ENCODE measurements at regions not wholly inside any gene's neighbourhood (a gene's known extent, or its start where the extent isn't known, plus 50 kb on each side); places are given as distances from the start of the nearest gene placed in this dataset.
"Not testable (repeated sequence)": the region's sequence is repeated elsewhere in the genome, so short reads cannot be mapped to it uniquely, and the experiment has no call there.

GRCh38 chr2:209253544-209253943, 170.3 kb upstream of the MAP2 start:
- Histone ChIP-seq H3K9me3 (ENCODE audit: control insufficient read depth, insufficient read depth, low read depth, low read length) (no peaks in the 10 kb centered on the region), H3K79me2 (ENCODE audit: control insufficient read depth, insufficient read depth, low read length) (no peaks in the 10 kb centered on the region), H3K4me2 (ENCODE audit: extremely low read depth, insufficient read depth, low read length) (no peak overlapping the region), H3K36me3 (ENCODE audit: control insufficient read depth, insufficient read depth, low read length) (no peaks in the 10 kb centered on the region), H3K4me1 (ENCODE audit: control insufficient read depth, extremely low read depth, insufficient read depth, low read length) (no peaks in the 10 kb centered on the region), H3K4me3 (replicated peaks in 1 of 4; ENCODE audit: control extremely low read depth in 1 of 4, insufficient read depth in 1 of 4, low read depth in 3 of 4, low read length in 4 of 4) (no peak overlapping the region), H2AFZ (ENCODE audit: low read length) (no peak overlapping the region), H3K9ac (ENCODE audit: insufficient read depth, low read length) (no peak overlapping the region), H3K27ac (ENCODE audit: insufficient read depth, low read length) (no peak overlapping the region), H3K27me3 (ENCODE audit: control insufficient read depth, insufficient read depth, low read length) (no peaks in the 10 kb centered on the region), H4K20me1 (ENCODE audit: control insufficient read depth, extremely low read depth, insufficient read depth, low read length) (no peaks in the 10 kb centered on the region)
- TF ChIP-seq EZH2 (IDR thresholded peaks at IDR 0.05; ENCODE audit: low read length, missing control alignments) (no peak), CTCF (conservative IDR thresholded peaks at IDR 0.05 in 1 of 2, IDR thresholded peaks at IDR 0.05 in 1 of 2; ENCODE audit: low read depth in 1 of 2, low read length in 2 of 2) (no peak)
- DNase-seq (ENCODE audit: low read depth in 2 of 2) = no peak

- DNase-seq (ENCODE audit: low read depth in 2 of 2) = no peak
- H3K4me1 ChIP-seq (ENCODE audit: control insufficient read depth, extremely low read depth, insufficient read depth, low read length) = no peaks in the 10 kb centered on the region
- no peak overlapping the region for H3K9ac ChIP-seq (ENCODE audit: insufficient read depth, low read length)
- no peak overlapping the region for H2AFZ ChIP-seq (ENCODE audit: low read length)
- no peaks in the 10 kb centered on the region for H3K79me2 ChIP-seq (ENCODE audit: control insufficient read depth, insufficient read depth, low read length)
- H3K36me3 ChIP-seq (ENCODE audit: control insufficient read depth, insufficient read depth, low read length) = no peaks in the 10 kb centered on the region
- H3K4me2 ChIP-seq (ENCODE audit: extremely low read depth, insufficient read depth, low read length) = no peak overlapping the region
- TF ChIP-seq CTCF (conservative IDR thresholded peaks at IDR 0.05 in 1 of 2, IDR thresholded peaks at IDR 0.05 in 1 of 2; ENCODE audit: low read depth in 1 of 2, low read length in 2 of 2) = no peak
- TF ChIP-seq EZH2 (IDR thresholded peaks at IDR 0.05; ENCODE audit: low read length, missing control alignments) = no peak
- no peaks in the 10 kb centered on the region for H4K20me1 ChIP-seq (ENCODE audit: control insufficient read depth, extremely low read depth, insufficient read depth, low read length)
- no peak overlapping the region for H3K4me3 ChIP-seq (replicated peaks in 1 of 4; ENCODE audit: control extremely low read depth in 1 of 4, insufficient read depth in 1 of 4, low read depth in 3 of 4, low read length in 4 of 4)
- no peaks in the 10 kb centered on the region for H3K27me3 ChIP-seq (ENCODE audit: control insufficient read depth, insufficient read depth, low read length)
- no peak overlapping the region for H3K27ac ChIP-seq (ENCODE audit: insufficient read depth, low read length)
- H3K9me3 ChIP-seq (ENCODE audit: control insufficient read depth, insufficient read depth, low read depth, low read length) = no peaks in the 10 kb centered on the region
These were observed 164.1 kb upstream of the MAP2 start for GRCh38 chr2:209259767-209260166.

- H3K4me3 ChIP-seq (replicated peaks in 1 of 4; ENCODE audit: control extremely low read depth in 1 of 4, insufficient read depth in 1 of 4, low read depth in 3 of 4, low read length in 4 of 4) = no peak overlapping the region
- H3K36me3 ChIP-seq (ENCODE audit: control insufficient read depth, insufficient read depth, low read length) = no peaks in the 10 kb centered on the region
- TF ChIP-seq CTCF (conservative IDR thresholded peaks at IDR 0.05 in 1 of 2, IDR thresholded peaks at IDR 0.05 in 1 of 2; ENCODE audit: low read depth in 1 of 2, low read length in 2 of 2) (no peak), EZH2 (IDR thresholded peaks at IDR 0.05; ENCODE audit: low read length, missing control alignments) (no peak)
- no peaks in the 10 kb centered on the region for H3K4me1 ChIP-seq (ENCODE audit: control insufficient read depth, extremely low read depth, insufficient read depth, low read length)
- no peak for DNase-seq (ENCODE audit: low read depth in 2 of 2)
- H3K9ac ChIP-seq (ENCODE audit: insufficient read depth, low read length) = no peak overlapping the region
- no peaks in the 10 kb centered on the region for H3K79me2 ChIP-seq (ENCODE audit: control insufficient read depth, insufficient read depth, low read length)
- H4K20me1 ChIP-seq (ENCODE audit: control insufficient read depth, extremely low read depth, insufficient read depth, low read length) = no peaks in the 10 kb centered on the region
- no peaks in the 10 kb centered on the region for H3K9me3 ChIP-seq (ENCODE audit: control insufficient read depth, insufficient read depth, low read depth, low read length)
- H2AFZ ChIP-seq (ENCODE audit: low read length) = no peak overlapping the region
- H3K27ac ChIP-seq (ENCODE audit: insufficient read depth, low read length) = no peak overlapping the region
- H3K4me2 ChIP-seq (ENCODE audit: extremely low read depth, insufficient read depth, low read length) = no peak overlapping the region
- no peaks in the 10 kb centered on the region for H3K27me3 ChIP-seq (ENCODE audit: control insufficient read depth, insufficient read depth, low read length)
These were observed 163.6 kb upstream of the MAP2 start for GRCh38 chr2:209260281-209260680.

GRCh38 chr2:209261366-209262053, 162.3 kb upstream of the MAP2 start:
- H3K79me2 ChIP-seq (ENCODE audit: control insufficient read depth, insufficient read depth, low read length); H3K27me3 ChIP-seq (ENCODE audit: control insufficient read depth, insufficient read depth, low read length); H3K4me3 ChIP-seq (replicated peaks in 1 of 4; ENCODE audit: control extremely low read depth in 1 of 4, insufficient read depth in 1 of 4, low read depth in 3 of 4, low read length in 4 of 4); H3K27ac ChIP-seq (ENCODE audit: insufficient read depth, low read length); H3K9ac ChIP-seq (ENCODE audit: insufficient read depth, low read length); H3K36me3 ChIP-seq (ENCODE audit: control insufficient read depth, insufficient read depth, low read length); H3K4me2 ChIP-seq (ENCODE audit: extremely low read depth, insufficient read depth, low read length); H3K9me3 ChIP-seq (ENCODE audit: control insufficient read depth, insufficient read depth, low read depth, low read length); H4K20me1 ChIP-seq (ENCODE audit: control insufficient read depth, extremely low read depth, insufficient read depth, low read length); DNase-seq (ENCODE audit: low read depth in 2 of 2); H3K4me1 ChIP-seq (ENCODE audit: control insufficient read depth, extremely low read depth, insufficient read depth, low read length); H2AFZ ChIP-seq (ENCODE audit: low read length): not testable (repeated sequence)
